Right atrium auricular region (tissue), 2 donors: ENCODE measurements at regions not wholly inside any gene's neighbourhood (a gene's known extent, or its start where the extent isn't known, plus 50 kb on each side); places are given as distances from the start of the nearest gene placed in this dataset.

Experiments used
- DNase-seq: peaks from one replicate; pipeline ENCODE4 v3.0.0-alpha.2; 2019; ENCODE audit warnings: low spot score
- H3K27ac ChIP-seq, 2 donors: fragments of 200-600 bp; sonication (generic); 1 replicate in 1 of 2; 2 replicates in 1 of 2; pipeline ENCODE4 v1.5.1; 2016 to 2019
- H3K27me3 ChIP-seq, 2 donors: fragments of 200-600 bp; sonication (generic); one replicate each; pipeline versions ENCODE4 v1.5.1 to v1.6.0; 2017 to 2019
- H3K36me3 ChIP-seq: fragments of 200-600 bp; sonication (generic); one replicate; pipeline ENCODE4 v1.5.1; 2016
- H3K4me1 ChIP-seq, 2 donors: fragments of 200-600 bp; sonication (generic); one replicate each; pipeline versions ENCODE4 v1.5.1 to v1.6.0; 2017 to 2019
- H3K4me3 ChIP-seq, 2 donors: fragments of 200-600 bp; sonication (generic); 1 replicate in 1 of 2; 2 replicates in 1 of 2; pipeline ENCODE4 v1.5.1; 2017 to 2019; ENCODE audit warnings: mild to moderate bottlenecking in 1 of 2, moderate library complexity in 1 of 2
- H3K9me3 ChIP-seq, 2 donors: fragments of 200-600 bp; sonication (generic); one replicate each; pipeline ENCODE4 v1.5.1; 2019
- CTCF ChIP-seq, 2 donors: fragments of 200-600 bp; sonication (generic); IDR thresholded peaks; one replicate each; pipeline ENCODE4 v1.5.1; 2019; ENCODE audit warnings: antibody characterized with exemption in 2 of 2

DNA sequence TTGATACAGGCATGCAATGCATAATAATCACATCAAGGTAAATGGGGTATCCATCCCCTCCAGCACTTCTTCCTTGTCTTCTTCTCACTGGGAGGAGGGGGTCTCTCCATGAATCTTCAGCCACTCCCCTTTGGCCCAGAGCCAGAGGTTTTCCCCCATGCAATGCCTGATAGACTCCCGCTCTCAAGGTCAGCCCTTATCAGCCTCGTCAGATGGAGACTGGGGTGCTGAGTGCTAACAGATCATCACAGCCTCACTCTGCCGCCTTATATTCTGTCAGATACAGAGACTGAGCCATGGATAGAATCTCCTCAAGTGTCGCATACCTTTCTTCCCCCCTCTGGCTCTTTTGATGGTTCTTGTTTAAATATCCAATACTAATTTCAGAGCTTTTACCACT lies 503.1 kb downstream of the AACS start:
- no peak for DNase-seq
- TF ChIP-seq CTCF (IDR thresholded peaks at IDR 0.05), result no peak

DNA sequence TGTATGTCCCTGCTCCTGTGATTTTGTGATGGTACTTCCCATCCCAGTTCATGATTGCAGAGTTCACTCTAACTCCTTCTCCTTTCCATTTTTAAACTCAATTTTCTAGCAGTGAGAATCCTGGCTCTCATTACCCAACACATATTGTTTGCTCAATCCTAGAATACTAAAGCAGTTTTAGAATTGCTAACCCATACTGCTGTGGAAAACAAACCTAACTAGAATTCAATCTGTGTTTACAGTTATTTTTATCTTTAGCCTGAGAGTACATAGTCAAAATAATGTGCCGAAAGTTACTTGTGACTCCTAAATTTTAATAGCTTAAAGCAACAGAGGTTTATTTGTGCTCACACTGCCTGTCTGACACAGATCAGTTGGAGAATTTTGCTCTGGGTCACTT lies 508.0 kb downstream of the AACS start:
- Histone ChIP-seq H3K9me3 (peaks cover 0 to 8% of the 10 kb centered on the region in 2 donors), H3K36me3 (no peaks in the 10 kb centered on the region), H3K27me3 (no peaks in the 10 kb centered on the region), H3K4me3 (no peak overlapping the region), H3K27ac (no peak overlapping the region), H3K4me1 (no peaks in the 10 kb centered on the region)
- DNase-seq, result no peak
- TF ChIP-seq CTCF (IDR thresholded peaks at IDR 0.05), result no peak

More for the DNA sequence above, 503.1 kb downstream of the AACS start:
- Histone ChIP-seq H3K4me1 (no peaks in the 10 kb centered on the region), H3K9me3 (peaks cover 0 to 6% of the 10 kb centered on the region in 2 donors), H3K27me3 (no peaks in the 10 kb centered on the region), H3K36me3 (no peaks in the 10 kb centered on the region), H3K27ac (no peak overlapping the region), H3K4me3 (no peak overlapping the region)

- TF ChIP-seq CTCF (IDR thresholded peaks at IDR 0.05), result no peak
Observed at GRCh38 chr12:125577334-125577733, 512.1 kb downstream of the AACS start.

DNA sequence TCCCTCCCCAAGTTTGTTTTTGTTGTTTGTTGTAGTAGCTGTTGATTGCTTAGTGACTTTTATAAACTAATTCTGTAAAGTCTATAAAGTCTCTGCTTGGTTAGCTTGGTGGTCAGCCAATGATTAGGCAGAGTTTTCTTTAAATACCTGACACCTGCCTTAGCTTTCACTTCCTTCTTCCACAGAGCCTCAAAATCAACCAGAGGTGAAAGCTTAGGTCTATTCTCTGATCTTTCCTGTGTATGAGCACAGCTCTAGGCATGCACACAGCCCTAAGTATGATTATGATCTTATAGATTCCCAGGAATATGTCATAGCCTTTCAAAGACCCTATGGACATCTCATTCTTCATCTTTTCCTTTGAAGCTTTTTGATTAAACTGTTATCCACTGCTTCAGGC lies 514.7 kb downstream of the AACS start:
- Histone ChIP-seq H3K27ac (no peak overlapping the region), H3K27me3 (no peaks in the 10 kb centered on the region), H3K4me1 (no peaks in the 10 kb centered on the region), H3K9me3 (peaks cover 0 to 20% of the 10 kb centered on the region in 2 donors), H3K4me3 (no peak overlapping the region), H3K36me3 (no peaks in the 10 kb centered on the region)
- DNase-seq, result no peak
- no peak for TF ChIP-seq CTCF (IDR thresholded peaks at IDR 0.05)

More at GRCh38 chr12:125577334-125577733, 512.1 kb downstream of the AACS start:
- DNase-seq, result no peak
- Histone ChIP-seq H3K27ac (no peak overlapping the region), H3K4me1 (no peaks in the 10 kb centered on the region), H3K4me3 (no peak overlapping the region), H3K27me3 (no peaks in the 10 kb centered on the region), H3K36me3 (no peaks in the 10 kb centered on the region), H3K9me3 (peaks cover 0 to 20% of the 10 kb centered on the region in 2 donors)

- Histone ChIP-seq H3K4me1 (no peaks in the 10 kb centered on the region), H3K4me3 (no peak overlapping the region), H3K36me3 (no peaks in the 10 kb centered on the region), H3K9me3 (peaks cover 0 to 14% of the 10 kb centered on the region in 2 donors), H3K27ac (no peak overlapping the region), H3K27me3 (no peaks in the 10 kb centered on the region)
- DNase-seq, result no peak
- no peak for TF ChIP-seq CTCF (IDR thresholded peaks at IDR 0.05)
Observed at GRCh38 chr12:125583071-125583470, 517.8 kb downstream of the AACS start.

GRCh38 chr12:125586441-125586840 lies 521.2 kb downstream of the AACS start:
- no peaks in the 10 kb centered on the region for H3K9me3 ChIP-seq
- TF ChIP-seq CTCF (IDR thresholded peaks at IDR 0.05), result no peak
- H3K4me1 ChIP-seq, result no peaks in the 10 kb centered on the region
- no peak overlapping the region for H3K4me3 ChIP-seq
- no peaks in the 10 kb centered on the region for H3K36me3 ChIP-seq
- H3K27ac ChIP-seq, result no peak overlapping the region
- no peak for DNase-seq
- H3K27me3 ChIP-seq, result no peaks in the 10 kb centered on the region
